ENCODE measurements at regions not wholly inside any gene's neighbourhood (a gene's known extent, or its start where the extent isn't known, plus 50 kb on each side); places are given as distances from the start of the nearest gene placed in this dataset.
"Not testable (repeated sequence)": the region's sequence is repeated elsewhere in the genome, so short reads cannot be mapped to it uniquely, and the experiment has no call there.

GRCh38 chr5:105638437-105638836 is 2032.3 kb downstream of the EFNA5 start:
- Mint-ChIP-seq H3K27ac (no peak overlapping the region), H3K4me3 (no peak overlapping the region), H3K27me3 (no peaks in the 10 kb centered on the region), H3K4me1 (no peaks in the 10 kb centered on the region), H3K9me3 (peaks cover 0 to 12% (median 2%) of the 10 kb centered on the region in 9 donors), H3K36me3 (no peaks in the 10 kb centered on the region)
- no peak for DNase-seq
- ATAC-seq, result no peak
- POLR2A ChIA-PET, result no interaction called here

GRCh38 chr5:105632043-105632442 is 2038.7 kb downstream of the EFNA5 start:
- POLR2A ChIA-PET, result no interaction called here
- Mint-ChIP-seq H3K4me1 (no peaks in the 10 kb centered on the region), H3K36me3 (no peaks in the 10 kb centered on the region), H3K27me3 (no peaks in the 10 kb centered on the region), H3K27ac (no peak overlapping the region), H3K4me3 (no peak overlapping the region), H3K9me3 (peaks cover 0 to 14% (median 2%) of the 10 kb centered on the region in 9 donors)
- ATAC-seq, result no peak
- no peak for DNase-seq

- POLR2A ChIA-PET, result no interaction called here
- no peak overlapping the region for H3K27ac Mint-ChIP-seq
- H3K36me3 Mint-ChIP-seq, result no peaks in the 10 kb centered on the region
- no peak overlapping the region for H3K4me3 Mint-ChIP-seq
- H3K4me1 Mint-ChIP-seq, result no peaks in the 10 kb centered on the region
- peaks cover 0 to 12% (median 5%) of the 10 kb centered on the region in 9 donors for H3K9me3 Mint-ChIP-seq
- DNase-seq (no peak), ATAC-seq (no peak)
- H3K27me3 Mint-ChIP-seq, result no peaks in the 10 kb centered on the region
These were observed 2039.9 kb downstream of the EFNA5 start for GRCh38 chr5:105630803-105631202.

- ATAC-seq (no peak), DNase-seq (no peak)
- Mint-ChIP-seq H3K9me3 (peaks cover 0 to 14% (median 5%) of the 10 kb centered on the region in 9 donors), H3K36me3 (no peaks in the 10 kb centered on the region), H3K27me3 (no peaks in the 10 kb centered on the region), H3K4me3 (no peak overlapping the region), H3K27ac (no peak overlapping the region), H3K4me1 (no peaks in the 10 kb centered on the region)
- POLR2A ChIA-PET, result no interaction called here
These were observed 2051.0 kb downstream of the EFNA5 start for GRCh38 chr5:105619725-105620124.

GRCh38 chr5:105617436-105618215 is 2053.1 kb downstream of the EFNA5 start:
- Mint-ChIP-seq H3K27ac (no peak overlapping the region), H3K36me3 (no peaks in the 10 kb centered on the region), H3K27me3 (no peaks in the 10 kb centered on the region), H3K4me3 (no peak overlapping the region), H3K9me3 (peaks cover 0 to 11% (median 3%) of the 10 kb centered on the region in 9 donors), H3K4me1 (no peaks in the 10 kb centered on the region)
- ATAC-seq (no peak), DNase-seq (no peak)
- POLR2A ChIA-PET, result no interaction called here

- Mint-ChIP-seq H3K4me1 (no peaks in the 10 kb centered on the region), H3K27me3 (no peaks in the 10 kb centered on the region), H3K27ac (no peak overlapping the region), H3K4me3 (no peak overlapping the region), H3K36me3 (no peaks in the 10 kb centered on the region), H3K9me3 (peaks cover 0 to 6% (median 1%) of the 10 kb centered on the region in 9 donors)
- ATAC-seq (no peak), DNase-seq (no peak)
- POLR2A ChIA-PET, result no interaction called here
These were observed 2054.0 kb upstream of the NUDT12 start for GRCh38 chr5:105616599-105616998.

GRCh38 chr5:105602406-105602805 is 2039.8 kb upstream of the NUDT12 start:
- peaks cover 7 to 60% (median 31%) of the 10 kb centered on the region in 9 donors for H3K9me3 Mint-ChIP-seq
- ATAC-seq, H3K4me1 Mint-ChIP-seq, DNase-seq, H3K27ac Mint-ChIP-seq, POLR2A ChIA-PET, H3K27me3 Mint-ChIP-seq, H3K36me3 Mint-ChIP-seq, H3K4me3 Mint-ChIP-seq: not testable (repeated sequence)

GRCh38 chr5:105593011-105593760 is 2030.6 kb upstream of the NUDT12 start:
- POLR2A ChIA-PET, result no interaction called here
- ATAC-seq, result no peak
- H3K27ac Mint-ChIP-seq, result no peak overlapping the region

GRCh38 chr5:105587963-105588662 is 2025.5 kb upstream of the NUDT12 start:
- Mint-ChIP-seq H3K4me1 (no peaks in the 10 kb centered on the region), H3K4me3 (no peak overlapping the region), H3K36me3 (no peaks in the 10 kb centered on the region), H3K27ac (no peak overlapping the region), H3K9me3 (peaks cover 0 to 23% (median 13%) of the 10 kb centered on the region in 9 donors), H3K27me3 (no peaks in the 10 kb centered on the region)
- POLR2A ChIA-PET, result no interaction called here
- DNase-seq, result no peak
- ATAC-seq, result no peak

More at GRCh38 chr5:105593011-105593760, 2030.6 kb upstream of the NUDT12 start:
- no peak overlapping the region for H3K4me3 Mint-ChIP-seq
- DNase-seq, result no peak
- no peaks in the 10 kb centered on the region for H3K4me1 Mint-ChIP-seq
- H3K27me3 Mint-ChIP-seq, result no peaks in the 10 kb centered on the region
- peaks cover 0 to 15% (median 7%) of the 10 kb centered on the region in 9 donors for H3K9me3 Mint-ChIP-seq
- H3K36me3 Mint-ChIP-seq, result no peaks in the 10 kb centered on the region

- DNase-seq (no peak), ATAC-seq (no peak)
- Mint-ChIP-seq H3K4me1 (no peaks in the 10 kb centered on the region), H3K27me3 (no peaks in the 10 kb centered on the region), H3K4me3 (no peak overlapping the region), H3K9me3 (peaks cover 3 to 63% (median 21%) of the 10 kb centered on the region in 9 donors), H3K36me3 (no peaks in the 10 kb centered on the region), H3K27ac (no peak overlapping the region)
- POLR2A ChIA-PET, result no interaction called here
These were observed 2019.5 kb upstream of the NUDT12 start for GRCh38 chr5:105581988-105582690.

- H3K27ac Mint-ChIP-seq, result no peak overlapping the region
- H3K27me3 Mint-ChIP-seq, result no peaks in the 10 kb centered on the region
- no peaks in the 10 kb centered on the region for H3K4me1 Mint-ChIP-seq
- no peaks in the 10 kb centered on the region for H3K36me3 Mint-ChIP-seq
- POLR2A ChIA-PET, result no interaction called here
- no peak for ATAC-seq
- H3K4me3 Mint-ChIP-seq, result no peak overlapping the region
- peaks cover 0 to 25% (median 5%) of the 10 kb centered on the region in 9 donors for H3K9me3 Mint-ChIP-seq
- no peak for DNase-seq
These were observed 2011.0 kb upstream of the NUDT12 start for GRCh38 chr5:105573575-105573974.

- POLR2A ChIA-PET, result no interaction called here
- H3K9me3 Mint-ChIP-seq, result peaks cover 0 to 22% (median 6%) of the 10 kb centered on the region in 9 donors
- no peak overlapping the region for H3K4me3 Mint-ChIP-seq
- no peaks in the 10 kb centered on the region for H3K36me3 Mint-ChIP-seq
- H3K4me1 Mint-ChIP-seq, result no peaks in the 10 kb centered on the region
- DNase-seq (no peak), ATAC-seq (no peak)
- no peaks in the 10 kb centered on the region for H3K27me3 Mint-ChIP-seq
- no peak overlapping the region for H3K27ac Mint-ChIP-seq
These were observed 2002.9 kb upstream of the NUDT12 start for GRCh38 chr5:105565531-105565930.

- H3K27me3 Mint-ChIP-seq, result no peaks in the 10 kb centered on the region
- no peaks in the 10 kb centered on the region for H3K36me3 Mint-ChIP-seq
- H3K9me3 Mint-ChIP-seq, result peaks cover 0 to 22% (median 7%) of the 10 kb centered on the region in 9 donors
- DNase-seq (no peak), ATAC-seq (no peak)
- H3K4me3 Mint-ChIP-seq, result no peak overlapping the region
- H3K4me1 Mint-ChIP-seq, result no peaks in the 10 kb centered on the region
- no peak overlapping the region for H3K27ac Mint-ChIP-seq
- POLR2A ChIA-PET, result no interaction called here
These were observed 2001.3 kb upstream of the NUDT12 start for GRCh38 chr5:105563842-105564241.

All from naive thymus-derived CD8-positive, alpha-beta T cell (primary cell).